ENCODE measurements at regions not wholly inside any gene's neighbourhood (a gene's known extent, or its start where the extent isn't known, plus 50 kb on each side); places are given as distances from the start of the nearest gene placed in this dataset.

DNA sequence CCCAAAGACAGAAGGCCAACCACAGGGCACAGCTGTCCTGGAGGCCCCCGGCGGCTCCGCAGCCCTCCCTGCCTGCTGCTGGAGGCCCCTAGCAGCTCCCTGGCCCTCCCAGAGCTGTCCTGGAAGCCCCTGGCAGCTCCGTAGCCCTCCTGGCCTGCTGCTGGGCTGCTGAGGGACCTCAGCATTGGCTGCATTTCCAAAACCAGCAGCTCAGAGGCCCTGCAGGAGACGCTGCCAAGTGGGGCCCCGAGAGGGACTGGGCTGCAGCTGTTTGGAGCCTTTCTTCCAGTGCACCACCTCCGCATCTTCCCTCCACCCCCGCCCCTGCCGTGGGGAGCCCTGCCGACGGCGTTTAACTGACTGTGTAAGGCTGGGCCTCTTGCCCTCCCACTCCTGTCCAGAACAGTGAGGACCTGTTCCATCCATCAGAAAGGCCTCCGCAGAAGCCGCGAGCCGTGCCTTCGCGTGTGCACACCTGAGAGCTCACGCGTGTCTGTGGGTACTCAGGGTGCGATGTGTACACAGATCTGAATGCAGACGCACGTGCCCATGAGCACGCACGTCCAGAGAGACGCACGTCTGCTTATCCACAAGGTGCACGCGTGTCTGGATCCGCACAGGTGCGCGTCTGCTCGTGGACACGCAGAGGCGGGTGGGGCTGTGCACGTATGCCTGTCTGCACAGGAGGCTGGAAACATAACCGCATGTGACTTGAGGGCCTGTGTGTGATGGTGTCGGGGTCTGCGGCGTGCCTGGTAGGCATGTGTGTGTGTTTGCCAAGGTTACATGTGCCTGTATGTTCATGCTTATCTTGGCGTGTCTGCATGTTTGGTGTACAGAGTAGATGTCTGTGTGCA lies 57.0 kb upstream of the FBRSL1 start:
- TF ChIP-seq, protein P1, sequence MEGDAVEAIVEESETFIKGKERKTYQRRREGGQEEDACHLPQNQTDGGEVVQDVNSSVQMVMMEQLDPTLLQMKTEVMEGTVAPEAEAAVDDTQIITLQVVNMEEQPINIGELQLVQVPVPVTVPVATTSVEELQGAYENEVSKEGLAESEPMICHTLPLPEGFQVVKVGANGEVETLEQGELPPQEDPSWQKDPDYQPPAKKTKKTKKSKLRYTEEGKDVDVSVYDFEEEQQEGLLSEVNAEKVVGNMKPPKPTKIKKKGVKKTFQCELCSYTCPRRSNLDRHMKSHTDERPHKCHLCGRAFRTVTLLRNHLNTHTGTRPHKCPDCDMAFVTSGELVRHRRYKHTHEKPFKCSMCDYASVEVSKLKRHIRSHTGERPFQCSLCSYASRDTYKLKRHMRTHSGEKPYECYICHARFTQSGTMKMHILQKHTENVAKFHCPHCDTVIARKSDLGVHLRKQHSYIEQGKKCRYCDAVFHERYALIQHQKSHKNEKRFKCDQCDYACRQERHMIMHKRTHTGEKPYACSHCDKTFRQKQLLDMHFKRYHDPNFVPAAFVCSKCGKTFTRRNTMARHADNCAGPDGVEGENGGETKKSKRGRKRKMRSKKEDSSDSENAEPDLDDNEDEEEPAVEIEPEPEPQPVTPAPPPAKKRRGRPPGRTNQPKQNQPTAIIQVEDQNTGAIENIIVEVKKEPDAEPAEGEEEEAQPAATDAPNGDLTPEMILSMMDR (IDR thresholded peaks at IDR 0.05): no peak
- peak in 1 of 2 donors; percentile 66 for TF ChIP-seq EP300 (IDR thresholded peaks at IDR 0.05)
